SK-N-SH (cell line): ENCODE measurements at regions not wholly inside any gene's neighbourhood (a gene's known extent, or its start where the extent isn't known, plus 50 kb on each side); places are given as distances from the start of the nearest gene placed in this dataset.

Source experiments
- CHD2 ChIP-seq: fragments of 150-350 bp; IDR thresholded peaks from 2 replicates; pipeline ENCODE4 v1.6.1; 2018; ENCODE audit warnings: low read length; ENCODE audit not compliant: partially characterized antibody
- CTCF ChIP-seq: fragments of 200-600 bp; sonication (generic); IDR thresholded peaks from 2 replicates; pipeline ENCODE4 v1.6.1; 2017; ENCODE audit warnings: antibody characterized with exemption, mild to moderate bottlenecking, moderate library complexity
- ELF1 ChIP-seq: IDR thresholded peaks from 2 replicates; pipeline ENCODE4 v1.4.0; 2012
- EP300 ChIP-seq, 2 experiments: IDR thresholded peaks; 2 replicates each; pipeline versions ENCODE4 v1.4.0 to v1.6.1; 2012; ENCODE audit warnings: borderline replicate concordance in 1 of 2, low read depth in 1 of 2, low read length in 1 of 2
- EZH2phosphoT487 ChIP-seq: fragments of 200-600 bp; sonication (generic); IDR thresholded peaks from 2 replicates; pipeline ENCODE4 v1.6.1; 2017; ENCODE audit warnings: low read depth, mixed run types, mild to moderate bottlenecking, antibody characterized with exemption, moderate library complexity, borderline replicate concordance
- NRF1 ChIP-seq: IDR thresholded peaks from 2 replicates; pipeline ENCODE4 v1.6.1; 2012; ENCODE audit warnings: low read depth, mild to moderate bottlenecking, low read length
- REST ChIP-seq: IDR thresholded peaks from 2 replicates; pipeline ENCODE4 v1.6.1; 2012; ENCODE audit warnings: mild to moderate bottlenecking, low read depth, low read length, moderate library complexity
- TEAD4 ChIP-seq: IDR thresholded peaks from 2 replicates; pipeline ENCODE4 v1.4.0; 2012; ENCODE audit warnings: mild to moderate bottlenecking, borderline replicate concordance; ENCODE audit not compliant: insufficient read depth
- USF2 ChIP-seq: fragments of 150-350 bp; IDR thresholded peaks from 2 replicates; pipeline ENCODE4 v1.6.1; 2017; ENCODE audit warnings: antibody characterized with exemption, low read length, low read depth, borderline replicate concordance
- YY1 ChIP-seq: IDR thresholded peaks from 2 replicates; pipeline ENCODE4 v1.4.0; 2012; ENCODE audit warnings: low read depth, mild to moderate bottlenecking

GRCh38 chr7:39838326-39838725 lies 111.7 kb upstream of the CDK13 start:
- no peak for TF ChIP-seq CTCF
- TF ChIP-seq CHD2 = no peak
- TF ChIP-seq NRF1 = no peak
- no peak for TF ChIP-seq REST
- no peak for TF ChIP-seq TEAD4
- TF ChIP-seq YY1 = no peak
- no peak for TF ChIP-seq ELF1
- no peak for TF ChIP-seq USF2
- no peak for TF ChIP-seq EZH2phosphoT487
- TF ChIP-seq EP300 (IDR thresholded peaks at IDR 0.05; ENCODE audit: borderline replicate concordance in 1 of 2, low read depth in 1 of 2, low read length in 1 of 2) = no peak
